GM12864 (cell line): ENCODE measurements at regions not wholly inside any gene's neighbourhood (a gene's known extent, or its start where the extent isn't known, plus 50 kb on each side); places are given as distances from the start of the nearest gene placed in this dataset.

ENCODE experiments used
- DNase-seq: peaks from one replicate; pipeline ENCODE4 v3.0.0-alpha.2; 2011; ENCODE audit warnings: low read depth
- H3K4me3 ChIP-seq: 2 replicates; pipeline ENCODE4 v1.5.1; 2011; ENCODE audit warnings: mild to moderate bottlenecking, low read depth, low read length, control low read depth
- TF ChIP-seq, protein P1 (sequence below): IDR thresholded peaks from 2 replicates; pipeline ENCODE4 v1.5.1; 2011; ENCODE audit warnings: low read depth, mild to moderate bottlenecking, moderate library complexity, low read length, control low read depth, inconsistent platforms; ENCODE audit errors: missing control alignments

- DNase-seq = no peak
- TF ChIP-seq, protein P1, sequence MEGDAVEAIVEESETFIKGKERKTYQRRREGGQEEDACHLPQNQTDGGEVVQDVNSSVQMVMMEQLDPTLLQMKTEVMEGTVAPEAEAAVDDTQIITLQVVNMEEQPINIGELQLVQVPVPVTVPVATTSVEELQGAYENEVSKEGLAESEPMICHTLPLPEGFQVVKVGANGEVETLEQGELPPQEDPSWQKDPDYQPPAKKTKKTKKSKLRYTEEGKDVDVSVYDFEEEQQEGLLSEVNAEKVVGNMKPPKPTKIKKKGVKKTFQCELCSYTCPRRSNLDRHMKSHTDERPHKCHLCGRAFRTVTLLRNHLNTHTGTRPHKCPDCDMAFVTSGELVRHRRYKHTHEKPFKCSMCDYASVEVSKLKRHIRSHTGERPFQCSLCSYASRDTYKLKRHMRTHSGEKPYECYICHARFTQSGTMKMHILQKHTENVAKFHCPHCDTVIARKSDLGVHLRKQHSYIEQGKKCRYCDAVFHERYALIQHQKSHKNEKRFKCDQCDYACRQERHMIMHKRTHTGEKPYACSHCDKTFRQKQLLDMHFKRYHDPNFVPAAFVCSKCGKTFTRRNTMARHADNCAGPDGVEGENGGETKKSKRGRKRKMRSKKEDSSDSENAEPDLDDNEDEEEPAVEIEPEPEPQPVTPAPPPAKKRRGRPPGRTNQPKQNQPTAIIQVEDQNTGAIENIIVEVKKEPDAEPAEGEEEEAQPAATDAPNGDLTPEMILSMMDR = no peak
- no peak overlapping the region for H3K4me3 ChIP-seq
These were observed 672.5 kb upstream of the RORB start for GRCh38 chr9:73824671-73825070.

- TF ChIP-seq, protein P1 = no peak
- no peak for DNase-seq
These were observed 658.3 kb upstream of the RORB start for GRCh38 chr9:73838871-73839270.

GRCh38 chr9:73839471-73839870 lies 657.7 kb upstream of the RORB start:
- DNase-seq = no peak
- TF ChIP-seq, protein P1 = no peak
- no peak overlapping the region for H3K4me3 ChIP-seq

More at GRCh38 chr9:73838871-73839270, 658.3 kb upstream of the RORB start:
- H3K4me3 ChIP-seq = no peak overlapping the region

GRCh38 chr9:73841018-73841417 lies 656.1 kb upstream of the RORB start:
- TF ChIP-seq, protein P1 = no peak
- DNase-seq = no peak
- H3K4me3 ChIP-seq = no peak overlapping the region

DNA sequence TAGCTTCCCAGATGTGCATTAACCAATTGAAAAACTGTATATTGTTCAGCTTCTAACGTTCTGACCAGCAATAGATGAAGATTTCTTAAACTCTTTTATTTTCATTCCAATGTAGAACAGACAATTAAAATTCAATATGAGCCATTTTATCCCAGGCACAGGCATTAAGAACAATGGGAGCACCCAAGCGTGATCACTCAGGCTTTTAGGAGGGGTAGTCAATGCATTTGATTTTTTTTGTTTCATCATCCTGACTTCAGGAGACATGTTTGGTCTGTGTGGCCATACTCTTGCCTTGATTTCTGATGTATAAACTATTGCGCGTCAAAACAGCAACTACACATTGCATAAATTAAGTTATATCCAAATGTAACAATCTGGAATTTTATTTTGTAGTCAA lies 653.0 kb upstream of the RORB start:
- TF ChIP-seq, protein P1 = no peak
- no peak overlapping the region for H3K4me3 ChIP-seq
- DNase-seq = no peak

DNA sequence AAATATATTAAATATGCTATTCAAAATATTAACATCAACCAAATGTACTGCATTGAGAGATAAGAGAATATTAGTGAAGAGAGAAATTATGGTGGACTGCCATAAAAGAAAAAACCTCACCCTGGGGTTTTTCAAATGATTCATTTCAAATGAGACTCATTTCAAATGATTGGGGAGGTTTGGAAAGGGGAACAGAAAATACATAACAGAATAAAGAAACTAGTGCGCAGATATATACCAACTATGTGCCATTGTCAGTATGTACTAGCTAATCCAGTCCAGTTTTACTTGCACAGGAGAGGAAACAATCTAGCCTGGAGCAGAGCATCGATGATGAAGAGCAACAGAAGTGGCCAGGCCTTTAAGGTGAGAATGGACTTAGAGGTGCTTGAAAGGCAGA lies 651.6 kb upstream of the RORB start:
- no peak for DNase-seq
- no peak overlapping the region for H3K4me3 ChIP-seq
- TF ChIP-seq, protein P1 = no peak

- DNase-seq = no peak
- TF ChIP-seq, protein P1 = no peak
- no peak overlapping the region for H3K4me3 ChIP-seq
These were observed 651.0 kb upstream of the RORB start for GRCh38 chr9:73845954-73846690.
